ENCODE measurements at regions not wholly inside any gene's neighbourhood (a gene's known extent, or its start where the extent isn't known, plus 50 kb on each side); places are given as distances from the start of the nearest gene placed in this dataset.

DNA sequence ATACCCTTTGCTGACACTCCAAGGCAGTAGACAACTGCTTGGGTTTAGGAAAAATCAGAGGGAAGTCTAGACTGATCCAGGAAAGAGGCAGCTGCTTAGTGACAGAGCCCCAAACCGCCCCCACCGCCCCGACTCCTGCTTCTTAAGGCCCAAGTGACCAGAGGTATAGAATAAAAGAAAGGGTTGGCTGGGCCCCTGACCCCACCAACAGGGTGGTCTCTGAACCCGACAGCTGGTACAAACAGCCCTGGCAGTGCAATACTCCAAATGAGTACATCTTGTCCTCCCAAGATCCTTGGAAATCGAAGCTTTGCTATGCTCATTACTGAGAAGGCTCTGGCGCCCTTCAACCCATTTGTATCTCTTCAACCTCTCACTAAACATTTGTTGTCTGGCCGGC is 60.6 kb downstream of the PABIR2 start (continued):
- TF ChIP-seq, protein P1, sequence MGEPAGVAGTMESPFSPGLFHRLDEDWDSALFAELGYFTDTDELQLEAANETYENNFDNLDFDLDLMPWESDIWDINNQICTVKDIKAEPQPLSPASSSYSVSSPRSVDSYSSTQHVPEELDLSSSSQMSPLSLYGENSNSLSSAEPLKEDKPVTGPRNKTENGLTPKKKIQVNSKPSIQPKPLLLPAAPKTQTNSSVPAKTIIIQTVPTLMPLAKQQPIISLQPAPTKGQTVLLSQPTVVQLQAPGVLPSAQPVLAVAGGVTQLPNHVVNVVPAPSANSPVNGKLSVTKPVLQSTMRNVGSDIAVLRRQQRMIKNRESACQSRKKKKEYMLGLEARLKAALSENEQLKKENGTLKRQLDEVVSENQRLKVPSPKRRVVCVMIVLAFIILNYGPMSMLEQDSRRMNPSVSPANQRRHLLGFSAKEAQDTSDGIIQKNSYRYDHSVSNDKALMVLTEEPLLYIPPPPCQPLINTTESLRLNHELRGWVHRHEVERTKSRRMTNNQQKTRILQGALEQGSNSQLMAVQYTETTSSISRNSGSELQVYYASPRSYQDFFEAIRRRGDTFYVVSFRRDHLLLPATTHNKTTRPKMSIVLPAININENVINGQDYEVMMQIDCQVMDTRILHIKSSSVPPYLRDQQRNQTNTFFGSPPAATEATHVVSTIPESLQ (CRISPR knock-in tag; conservative IDR thresholded peaks at IDR 0.05): no peak
- TF ChIP-seq ZNF530 (CRISPR knock-in tag; IDR thresholded peaks at IDR 0.05; ENCODE audit: low read depth) (no peak), PAF1 (CRISPR knock-in tag; IDR thresholded peaks at IDR 0.05) (no peak), ARNTL (CRISPR knock-in tag; IDR thresholded peaks at IDR 0.05) (no peak), RAD21 (CRISPR knock-in tag; IDR thresholded peaks at IDR 0.05) (no peak), ZNF614 (CRISPR knock-in tag; IDR thresholded peaks at IDR 0.05; ENCODE audit: borderline replicate concordance) (no peak), NCOA5 (CRISPR knock-in tag; IDR thresholded peaks at IDR 0.05) (no peak)
- TF ChIP-seq, protein P2, sequence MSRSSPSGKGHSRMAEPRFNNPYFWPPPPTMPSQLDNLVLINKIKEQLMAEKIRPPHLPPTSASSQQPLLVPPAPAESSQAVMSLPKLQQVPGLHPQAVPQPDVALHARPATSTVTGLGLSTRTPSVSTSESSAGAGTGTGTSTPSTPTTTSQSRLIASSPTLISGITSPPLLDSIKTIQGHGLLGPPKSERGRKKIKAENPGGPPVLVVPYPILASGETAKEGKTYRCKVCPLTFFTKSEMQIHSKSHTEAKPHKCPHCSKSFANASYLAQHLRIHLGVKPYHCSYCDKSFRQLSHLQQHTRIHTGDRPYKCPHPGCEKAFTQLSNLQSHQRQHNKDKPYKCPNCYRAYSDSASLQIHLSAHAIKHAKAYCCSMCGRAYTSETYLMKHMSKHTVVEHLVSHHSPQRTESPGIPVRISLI (CRISPR knock-in tag; IDR thresholded peaks at IDR 0.05; ENCODE audit: borderline replicate concordance): no peak
- TF ChIP-seq, protein P3, sequence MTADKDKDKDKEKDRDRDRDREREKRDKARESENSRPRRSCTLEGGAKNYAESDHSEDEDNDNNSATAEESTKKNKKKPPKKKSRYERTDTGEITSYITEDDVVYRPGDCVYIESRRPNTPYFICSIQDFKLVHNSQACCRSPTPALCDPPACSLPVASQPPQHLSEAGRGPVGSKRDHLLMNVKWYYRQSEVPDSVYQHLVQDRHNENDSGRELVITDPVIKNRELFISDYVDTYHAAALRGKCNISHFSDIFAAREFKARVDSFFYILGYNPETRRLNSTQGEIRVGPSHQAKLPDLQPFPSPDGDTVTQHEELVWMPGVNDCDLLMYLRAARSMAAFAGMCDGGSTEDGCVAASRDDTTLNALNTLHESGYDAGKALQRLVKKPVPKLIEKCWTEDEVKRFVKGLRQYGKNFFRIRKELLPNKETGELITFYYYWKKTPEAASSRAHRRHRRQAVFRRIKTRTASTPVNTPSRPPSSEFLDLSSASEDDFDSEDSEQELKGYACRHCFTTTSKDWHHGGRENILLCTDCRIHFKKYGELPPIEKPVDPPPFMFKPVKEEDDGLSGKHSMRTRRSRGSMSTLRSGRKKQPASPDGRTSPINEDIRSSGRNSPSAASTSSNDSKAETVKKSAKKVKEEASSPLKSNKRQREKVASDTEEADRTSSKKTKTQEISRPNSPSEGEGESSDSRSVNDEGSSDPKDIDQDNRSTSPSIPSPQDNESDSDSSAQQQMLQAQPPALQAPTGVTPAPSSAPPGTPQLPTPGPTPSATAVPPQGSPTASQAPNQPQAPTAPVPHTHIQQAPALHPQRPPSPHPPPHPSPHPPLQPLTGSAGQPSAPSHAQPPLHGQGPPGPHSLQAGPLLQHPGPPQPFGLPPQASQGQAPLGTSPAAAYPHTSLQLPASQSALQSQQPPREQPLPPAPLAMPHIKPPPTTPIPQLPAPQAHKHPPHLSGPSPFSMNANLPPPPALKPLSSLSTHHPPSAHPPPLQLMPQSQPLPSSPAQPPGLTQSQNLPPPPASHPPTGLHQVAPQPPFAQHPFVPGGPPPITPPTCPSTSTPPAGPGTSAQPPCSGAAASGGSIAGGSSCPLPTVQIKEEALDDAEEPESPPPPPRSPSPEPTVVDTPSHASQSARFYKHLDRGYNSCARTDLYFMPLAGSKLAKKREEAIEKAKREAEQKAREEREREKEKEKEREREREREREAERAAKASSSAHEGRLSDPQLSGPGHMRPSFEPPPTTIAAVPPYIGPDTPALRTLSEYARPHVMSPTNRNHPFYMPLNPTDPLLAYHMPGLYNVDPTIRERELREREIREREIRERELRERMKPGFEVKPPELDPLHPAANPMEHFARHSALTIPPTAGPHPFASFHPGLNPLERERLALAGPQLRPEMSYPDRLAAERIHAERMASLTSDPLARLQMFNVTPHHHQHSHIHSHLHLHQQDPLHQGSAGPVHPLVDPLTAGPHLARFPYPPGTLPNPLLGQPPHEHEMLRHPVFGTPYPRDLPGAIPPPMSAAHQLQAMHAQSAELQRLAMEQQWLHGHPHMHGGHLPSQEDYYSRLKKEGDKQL (CRISPR knock-in tag; IDR thresholded peaks at IDR 0.05; ENCODE audit: low read depth): no peak
